NCI-H2227 (cell line): ENCODE measurements at regions not wholly inside any gene's neighbourhood (a gene's known extent, or its start where the extent isn't known, plus 50 kb on each side); places are given as distances from the start of the nearest gene placed in this dataset.

ENCODE experiments used
- DNase-seq: peaks from one replicate; lab custom pipeline; 2025; ENCODE audit not compliant: unreplicated experiment; lab: John Stamatoyannopoulos, UW

DNA sequence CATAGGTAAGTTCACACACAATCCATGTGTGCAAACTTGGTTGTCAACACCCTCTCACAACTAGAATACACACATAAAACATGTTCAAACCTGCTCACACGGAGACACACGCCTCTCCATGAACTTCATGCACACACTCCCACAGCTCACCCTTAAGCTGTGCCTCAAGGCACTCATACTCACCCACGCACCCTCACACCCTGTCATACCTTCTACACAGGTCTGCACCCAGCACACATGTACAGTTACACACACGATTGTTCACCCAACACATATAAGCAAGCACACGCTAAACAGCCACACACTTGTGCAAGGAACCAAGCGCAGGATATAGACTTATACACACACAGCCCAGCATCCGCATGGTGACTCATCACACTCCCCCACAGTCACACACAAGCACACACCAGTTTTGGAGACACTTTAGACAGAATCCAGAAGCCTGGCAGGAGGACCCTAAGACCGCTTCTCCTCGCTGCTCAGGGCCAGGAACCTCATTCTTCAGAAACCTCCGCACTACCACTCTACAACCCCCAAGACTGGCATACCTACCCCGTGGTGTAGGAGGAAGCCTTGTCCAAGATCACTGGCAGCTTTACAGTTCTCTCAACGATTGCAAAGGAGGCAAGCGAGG lies 58.7 kb upstream of the ZC3H12A start:
- no peak for DNase-seq

DNA sequence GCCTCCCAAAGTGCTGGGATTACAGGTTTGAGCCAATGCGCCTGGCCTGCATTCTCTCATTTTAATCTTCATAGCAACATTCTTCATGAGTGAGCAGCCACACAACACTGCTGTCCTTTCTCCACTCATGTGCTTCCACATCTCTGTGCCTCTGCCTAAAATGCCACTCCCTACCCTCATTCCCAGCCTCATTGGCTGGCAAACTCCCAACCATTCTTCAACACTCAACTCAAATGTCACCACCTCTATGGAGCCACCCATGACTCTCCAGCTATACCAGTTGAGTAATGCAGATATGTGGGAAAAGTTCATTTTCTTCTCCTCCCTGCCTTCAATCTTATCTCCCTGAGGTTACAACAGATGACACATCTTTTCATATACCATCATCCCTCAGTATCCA lies 53.9 kb upstream of the ZC3H12A start:
- no peak for DNase-seq

DNA sequence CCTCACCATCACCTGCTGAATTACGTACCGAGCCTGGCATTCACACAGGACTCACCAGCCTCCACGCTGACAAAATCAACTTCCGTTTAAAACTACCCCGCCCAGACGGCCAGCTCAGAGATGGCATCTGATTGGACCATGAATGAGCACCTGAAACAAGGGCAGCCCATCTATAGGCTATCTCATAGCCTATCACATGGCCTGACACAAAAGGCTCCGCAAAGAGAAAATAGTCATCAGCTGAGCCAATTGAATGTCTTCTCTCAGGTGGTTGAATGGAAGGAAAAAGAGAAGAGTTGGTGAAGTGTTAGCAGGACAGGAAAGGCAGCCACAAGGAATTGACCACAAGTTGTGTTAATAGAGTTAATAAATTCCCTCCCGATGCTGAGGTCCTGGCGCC lies 50.6 kb upstream of the ZC3H12A start:
- DNase-seq, result no peak

DNA sequence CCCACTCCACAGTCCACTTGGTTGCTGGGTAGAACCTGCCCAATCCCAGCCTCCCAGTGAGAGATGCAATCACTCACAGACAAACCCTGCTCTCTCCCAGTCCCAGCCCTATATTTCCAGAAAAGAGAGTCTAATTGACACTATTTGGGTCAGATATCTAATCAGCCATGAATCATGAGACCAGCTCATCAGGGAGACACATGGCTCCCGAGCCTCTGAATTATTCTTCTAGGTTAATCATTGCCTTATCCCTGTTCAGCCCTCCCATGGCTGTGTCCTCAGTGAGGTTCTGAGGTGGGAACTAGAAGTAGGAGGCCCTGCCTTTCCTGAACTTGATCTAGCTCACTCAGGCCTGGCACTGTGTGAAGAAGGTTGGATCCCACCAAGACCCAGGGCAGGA lies 49.9 kb upstream of the ZC3H12A start:
- no peak for DNase-seq
